SU-DHL-6 (cell line): ENCODE measurements at regions not wholly inside any gene's neighbourhood (a gene's known extent, or its start where the extent isn't known, plus 50 kb on each side); places are given as distances from the start of the nearest gene placed in this dataset.

Experiments
- H2AFZ ChIP-seq: fragments of 200-600 bp; sonication (generic); 2 replicates; pipeline ENCODE4 v1.6.1; 2014; ENCODE audit warnings: low read depth, mild to moderate bottlenecking, moderate library complexity, mixed read lengths, antibody characterized with exemption, low read length; ENCODE audit not compliant: severe bottlenecking
- H3F3A ChIP-seq: fragments of 200-600 bp; shearing (Covaris generic); 2 replicates; pipeline ENCODE4 v1.6.0; 2016; ENCODE audit warnings: antibody characterized with exemption, mild to moderate bottlenecking; ENCODE audit not compliant: insufficient read depth
- H3K27ac ChIP-seq: fragments of 200-600 bp; sonication (generic); 2 replicates; pipeline ENCODE4 v1.5.1; 2016; ENCODE audit warnings: low read depth, mild to moderate bottlenecking, low read length, moderate library complexity, mixed read lengths
- H3K27me3 ChIP-seq: fragments of 200-600 bp; sonication (generic), shearing (Covaris generic); 2 replicates; pipeline ENCODE4 v1.6.0; 2014; ENCODE audit warnings: mild to moderate bottlenecking, low read length
- H3K36me3 ChIP-seq: fragments of 200-600 bp; sonication (generic); 2 replicates; pipeline ENCODE4 v1.6.1; 2014; ENCODE audit warnings: mild to moderate bottlenecking, low read length, mixed read lengths
- H3K4me2 ChIP-seq: fragments of 300-600, 200-600 bp; shearing (Covaris generic), sonication (generic); 2 replicates; pipeline ENCODE4 v1.6.0; 2014; ENCODE audit warnings: low read length, low read depth, mild to moderate bottlenecking; ENCODE audit not compliant: poor library complexity, severe bottlenecking
- H3K4me3 ChIP-seq: fragments of 200-600 bp; sonication (generic); 2 replicates; pipeline ENCODE4 v1.5.1; 2014; ENCODE audit warnings: antibody characterized with exemption, low read length, mild to moderate bottlenecking, mixed read lengths; ENCODE audit not compliant: insufficient read depth, poor library complexity, severe bottlenecking
- H3K79me2 ChIP-seq: fragments of 200-600 bp; sonication (generic); 2 replicates; pipeline ENCODE4 v1.6.1; 2014; ENCODE audit warnings: mild to moderate bottlenecking, low read length, moderate library complexity; ENCODE audit not compliant: insufficient read depth
- H3K9ac ChIP-seq: fragments of 200-600 bp; sonication (generic); 2 replicates; pipeline ENCODE4 v1.7.0; 2014; ENCODE audit warnings: mild to moderate bottlenecking, low read length
- H3K9me2 ChIP-seq: fragments of 200-600 bp; sonication (generic); replicated peaks from 2 replicates; pipeline ENCODE4 v1.6.1; 2014; ENCODE audit warnings: low read length; ENCODE audit not compliant: insufficient read depth
- H3K9me3 ChIP-seq: fragments of 200-600 bp; sonication (generic); 2 replicates; pipeline ENCODE4 v1.6.1; 2014; ENCODE audit warnings: low read length, mixed read lengths; ENCODE audit not compliant: insufficient read depth
- H4K20me1 ChIP-seq: fragments of 200-600 bp; sonication (generic); 2 replicates; pipeline ENCODE4 v1.6.1; 2014; ENCODE audit warnings: low read depth, mild to moderate bottlenecking, antibody characterized with exemption, low read length, moderate library complexity, mixed read lengths
- EZH2phosphoT487 ChIP-seq: fragments of 200-600 bp; sonication (generic), shearing (Covaris generic); conservative IDR thresholded peaks from 2 replicates; pipeline ENCODE4 v1.6.1; 2018; ENCODE audit warnings: mild to moderate bottlenecking, antibody characterized with exemption, low read length, moderate library complexity, mixed read lengths
- TF ChIP-seq, protein P1 (sequence below): fragments of 200-600 bp; sonication (generic); IDR thresholded peaks from one replicate; pipeline ENCODE4 v1.5.1; 2017; ENCODE audit warnings: antibody characterized with exemption, mild to moderate bottlenecking, low read length, moderate library complexity; ENCODE audit not compliant: insufficient read depth, poor library complexity, severe bottlenecking

DNA sequence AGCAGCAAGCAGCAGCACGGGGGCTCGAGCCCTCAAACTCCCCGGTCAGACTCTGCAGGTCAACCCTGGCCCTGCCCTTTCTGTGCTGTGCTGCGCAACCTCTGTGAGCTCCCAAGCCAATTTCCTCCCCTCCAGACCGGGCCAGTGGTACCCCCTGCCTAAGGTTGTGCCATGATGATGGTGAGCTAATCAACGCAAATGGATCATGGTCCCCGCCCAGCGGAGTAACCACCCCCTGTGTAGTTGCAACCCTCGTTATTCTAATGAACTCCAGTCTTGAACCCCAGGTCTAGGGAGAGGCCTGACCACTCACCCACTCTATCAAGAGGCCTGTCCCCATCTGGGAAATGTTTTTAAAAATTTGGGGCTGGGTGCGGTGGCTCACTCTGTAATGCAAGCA, 201.8 kb upstream of the FOXF1 start:
- Histone ChIP-seq H3K36me3 (no peaks in the 10 kb centered on the region), H2AFZ (no peak overlapping the region), H3K4me3 (no peak overlapping the region), H3K4me2 (no peak overlapping the region), H4K20me1 (no peaks in the 10 kb centered on the region), H3F3A (no peaks in the 10 kb centered on the region), H3K27ac (no peak overlapping the region), H3K9me2 (no peaks in the 10 kb centered on the region), H3K9me3 (no peaks in the 10 kb centered on the region), H3K27me3 (no peaks in the 10 kb centered on the region), H3K79me2 (no peaks in the 10 kb centered on the region), H3K9ac (no peak overlapping the region)
- no peak for TF ChIP-seq EZH2phosphoT487
- TF ChIP-seq, protein P1, sequence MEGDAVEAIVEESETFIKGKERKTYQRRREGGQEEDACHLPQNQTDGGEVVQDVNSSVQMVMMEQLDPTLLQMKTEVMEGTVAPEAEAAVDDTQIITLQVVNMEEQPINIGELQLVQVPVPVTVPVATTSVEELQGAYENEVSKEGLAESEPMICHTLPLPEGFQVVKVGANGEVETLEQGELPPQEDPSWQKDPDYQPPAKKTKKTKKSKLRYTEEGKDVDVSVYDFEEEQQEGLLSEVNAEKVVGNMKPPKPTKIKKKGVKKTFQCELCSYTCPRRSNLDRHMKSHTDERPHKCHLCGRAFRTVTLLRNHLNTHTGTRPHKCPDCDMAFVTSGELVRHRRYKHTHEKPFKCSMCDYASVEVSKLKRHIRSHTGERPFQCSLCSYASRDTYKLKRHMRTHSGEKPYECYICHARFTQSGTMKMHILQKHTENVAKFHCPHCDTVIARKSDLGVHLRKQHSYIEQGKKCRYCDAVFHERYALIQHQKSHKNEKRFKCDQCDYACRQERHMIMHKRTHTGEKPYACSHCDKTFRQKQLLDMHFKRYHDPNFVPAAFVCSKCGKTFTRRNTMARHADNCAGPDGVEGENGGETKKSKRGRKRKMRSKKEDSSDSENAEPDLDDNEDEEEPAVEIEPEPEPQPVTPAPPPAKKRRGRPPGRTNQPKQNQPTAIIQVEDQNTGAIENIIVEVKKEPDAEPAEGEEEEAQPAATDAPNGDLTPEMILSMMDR: no peak

DNA sequence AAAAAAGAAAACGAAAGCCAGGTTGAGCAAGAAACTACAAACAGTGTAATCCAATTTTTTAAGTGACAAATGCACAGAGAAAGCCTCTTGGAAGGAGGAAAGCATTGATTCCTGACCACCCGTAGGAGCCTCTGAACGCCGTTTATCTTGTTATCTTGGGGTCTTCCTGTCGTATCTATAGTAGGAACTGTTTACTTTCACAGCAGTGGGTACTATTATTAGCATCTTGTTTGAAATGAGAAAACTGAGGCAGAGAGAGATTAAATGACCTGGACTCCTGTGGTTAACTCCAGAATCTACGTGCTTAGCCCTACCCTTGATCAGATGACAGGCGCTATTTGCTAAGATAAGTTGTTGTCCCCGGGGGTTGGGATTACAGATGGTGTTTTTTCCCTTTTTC, 196.7 kb upstream of the FOXF1 start:
- Histone ChIP-seq H3K9me3 (no peaks in the 10 kb centered on the region), H3K4me2 (no peak overlapping the region), H3K9me2 (no peaks in the 10 kb centered on the region), H3K4me3 (no peak overlapping the region), H3K36me3 (no peaks in the 10 kb centered on the region), H4K20me1 (no peaks in the 10 kb centered on the region), H2AFZ (no peak overlapping the region), H3K27me3 (no peaks in the 10 kb centered on the region), H3K9ac (no peak overlapping the region), H3K27ac (no peak overlapping the region), H3K79me2 (no peaks in the 10 kb centered on the region), H3F3A (no peaks in the 10 kb centered on the region)
- TF ChIP-seq, protein P1: no peak
- no peak for TF ChIP-seq EZH2phosphoT487

DNA sequence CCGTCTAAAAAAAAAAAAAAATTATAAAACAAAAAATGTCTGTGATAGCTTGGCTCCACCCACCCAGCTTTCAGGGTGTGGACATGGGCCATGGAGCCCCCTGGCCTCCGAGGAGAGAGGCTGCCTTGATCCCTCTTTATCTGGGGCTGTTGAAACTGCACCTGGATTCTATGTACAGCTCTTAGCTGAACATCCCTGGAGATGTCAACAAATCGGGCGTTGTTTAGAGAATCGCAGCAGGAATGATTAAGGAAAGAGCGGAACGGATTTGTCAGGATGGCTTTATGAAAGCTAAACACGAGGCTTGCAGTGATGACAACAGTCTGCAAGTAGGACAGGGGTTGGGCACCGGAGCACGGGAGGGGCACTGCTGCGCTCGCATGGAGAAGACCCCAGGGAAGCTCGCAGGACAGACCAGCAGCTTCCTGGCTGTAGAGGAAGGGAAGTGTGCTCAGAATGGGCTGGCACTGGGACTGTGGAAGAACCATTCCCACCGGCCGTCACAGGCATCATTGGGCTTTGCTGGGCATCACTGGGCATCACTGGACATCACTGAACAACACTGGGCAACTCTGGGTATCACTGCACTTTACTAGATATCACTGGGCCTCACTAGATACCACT, 195.8 kb upstream of the FOXF1 start:
- H3K27me3 ChIP-seq: no peaks in the 10 kb centered on the region
- no peak overlapping the region for H2AFZ ChIP-seq

More for the DNA sequence above, 195.8 kb upstream of the FOXF1 start:
- H3K9me2 ChIP-seq: no peaks in the 10 kb centered on the region
- no peak overlapping the region for H3K9ac ChIP-seq
- H3K4me3 ChIP-seq: no peak overlapping the region
- TF ChIP-seq, protein P1: no peak
- TF ChIP-seq EZH2phosphoT487: no peak
- no peaks in the 10 kb centered on the region for H3K36me3 ChIP-seq
- no peaks in the 10 kb centered on the region for H3F3A ChIP-seq
- H3K79me2 ChIP-seq: no peaks in the 10 kb centered on the region
- no peaks in the 10 kb centered on the region for H3K9me3 ChIP-seq
- H4K20me1 ChIP-seq: no peaks in the 10 kb centered on the region
- no peak overlapping the region for H3K4me2 ChIP-seq
- no peak overlapping the region for H3K27ac ChIP-seq
